ENCODE measurements at regions not wholly inside any gene's neighbourhood (a gene's known extent, or its start where the extent isn't known, plus 50 kb on each side); places are given as distances from the start of the nearest gene placed in this dataset.

GRCh38 chr13:76641056-76641455, 245.1 kb downstream of the KCTD12 start:
- no peak for DNase-seq
- POLR2A ChIA-PET = no interaction called here
- H3K4me1 Mint-ChIP-seq = no peaks in the 10 kb centered on the region
- ATAC-seq (ENCODE audit: low read depth) = no peak
- H3K27ac Mint-ChIP-seq = no peak overlapping the region
- H3K36me3 Mint-ChIP-seq = no peaks in the 10 kb centered on the region
- H3K27me3 Mint-ChIP-seq = no peaks in the 10 kb centered on the region
- no peaks in the 10 kb centered on the region for H3K9me3 Mint-ChIP-seq
- no peak overlapping the region for H3K4me3 Mint-ChIP-seq

DNA sequence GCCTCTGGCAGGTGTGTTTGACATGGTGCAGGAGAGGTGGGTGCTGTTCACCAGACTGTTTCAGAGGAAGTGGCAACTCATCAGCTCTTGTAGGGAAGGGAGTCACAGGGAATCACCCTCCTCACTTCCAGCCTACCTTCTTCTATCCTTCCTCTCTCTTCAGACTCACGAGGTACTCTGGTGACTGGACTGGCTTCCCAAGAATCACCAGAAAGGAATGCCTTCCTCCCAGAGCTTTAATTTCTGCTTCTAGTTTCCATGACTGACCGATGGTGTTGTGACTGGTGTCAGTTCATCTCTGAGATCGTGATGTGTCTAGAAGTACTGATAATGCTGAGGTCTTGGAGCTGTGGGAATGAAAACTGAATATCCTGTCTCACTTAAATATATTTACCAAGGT, 247.3 kb downstream of the KCTD12 start:
- Mint-ChIP-seq H3K4me1 (no peaks in the 10 kb centered on the region), H3K36me3 (no peaks in the 10 kb centered on the region), H3K27me3 (no peaks in the 10 kb centered on the region), H3K4me3 (no peak overlapping the region), H3K9me3 (no peaks in the 10 kb centered on the region), H3K27ac (no peak overlapping the region)
- DNase-seq (no peak), ATAC-seq (ENCODE audit: low read depth) (no peak)
- POLR2A ChIA-PET = no interaction called here

DNA sequence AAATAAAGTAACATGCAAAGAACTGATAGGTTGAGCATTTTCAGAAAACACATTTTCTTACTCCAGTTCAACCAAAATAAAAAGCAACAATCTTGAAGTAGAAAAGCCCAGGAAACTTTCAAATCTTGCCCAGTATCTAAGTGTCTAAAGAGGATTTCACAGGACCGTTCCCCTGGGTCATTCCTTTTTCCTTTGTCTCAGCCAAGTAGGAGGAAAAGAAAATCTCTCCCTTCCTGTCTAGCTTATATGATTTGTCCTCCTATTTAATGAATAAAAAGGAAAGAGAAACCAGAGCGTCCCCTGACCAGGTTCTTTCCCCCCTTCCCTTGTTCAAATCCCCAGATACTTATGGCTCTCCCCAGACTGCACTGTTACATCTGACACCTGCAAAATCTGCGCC, 248.0 kb downstream of the KCTD12 start:
- Mint-ChIP-seq H3K4me3 (no peak overlapping the region), H3K27ac (no peak overlapping the region), H3K9me3 (no peaks in the 10 kb centered on the region), H3K36me3 (no peaks in the 10 kb centered on the region), H3K4me1 (no peaks in the 10 kb centered on the region), H3K27me3 (no peaks in the 10 kb centered on the region)
- DNase-seq (no peak), ATAC-seq (ENCODE audit: low read depth) (no peak)
- POLR2A ChIA-PET = no interaction called here

DNA sequence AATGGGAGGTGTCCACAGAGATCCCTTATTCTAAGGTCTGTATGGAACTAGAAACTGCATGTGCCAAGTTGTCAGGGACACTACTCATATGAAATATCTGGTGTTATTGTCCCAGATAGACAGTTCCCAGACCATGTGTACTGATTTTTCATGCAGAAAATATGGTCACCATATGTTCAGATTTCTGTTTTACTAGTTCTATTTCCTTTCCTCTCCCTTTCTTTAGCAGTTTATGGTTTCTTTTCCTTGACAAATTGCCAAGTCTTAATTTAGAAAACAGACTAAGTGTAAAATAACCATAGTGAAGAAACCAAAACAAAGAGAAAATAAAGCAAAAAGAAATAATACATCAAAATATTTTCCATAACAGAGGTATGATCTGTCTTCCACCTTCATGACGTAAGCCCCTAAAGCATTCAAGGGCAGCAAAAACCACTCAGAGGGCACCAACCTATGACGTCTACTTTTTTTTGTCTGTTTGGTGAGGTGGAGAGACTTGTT, 248.5 kb downstream of the KCTD12 start:
- DNase-seq (no peak), ATAC-seq (ENCODE audit: low read depth) (no peak)
- Mint-ChIP-seq H3K27me3 (no peaks in the 10 kb centered on the region), H3K36me3 (no peaks in the 10 kb centered on the region), H3K4me3 (no peak overlapping the region), H3K27ac (no peak overlapping the region), H3K9me3 (no peaks in the 10 kb centered on the region), H3K4me1 (no peaks in the 10 kb centered on the region)
- POLR2A ChIA-PET = no interaction called here

- ATAC-seq (ENCODE audit: low read depth) (no peak), DNase-seq (no peak)
- no peaks in the 10 kb centered on the region for H3K4me1 Mint-ChIP-seq
- no peaks in the 10 kb centered on the region for H3K36me3 Mint-ChIP-seq
- POLR2A ChIA-PET = no interaction called here
- H3K27me3 Mint-ChIP-seq = no peaks in the 10 kb centered on the region
- H3K27ac Mint-ChIP-seq = no peak overlapping the region
- H3K9me3 Mint-ChIP-seq = no peaks in the 10 kb centered on the region
- H3K4me3 Mint-ChIP-seq = no peak overlapping the region
Measured at GRCh38 chr13:76636829-76637228, 249.4 kb downstream of the KCTD12 start.

DNA sequence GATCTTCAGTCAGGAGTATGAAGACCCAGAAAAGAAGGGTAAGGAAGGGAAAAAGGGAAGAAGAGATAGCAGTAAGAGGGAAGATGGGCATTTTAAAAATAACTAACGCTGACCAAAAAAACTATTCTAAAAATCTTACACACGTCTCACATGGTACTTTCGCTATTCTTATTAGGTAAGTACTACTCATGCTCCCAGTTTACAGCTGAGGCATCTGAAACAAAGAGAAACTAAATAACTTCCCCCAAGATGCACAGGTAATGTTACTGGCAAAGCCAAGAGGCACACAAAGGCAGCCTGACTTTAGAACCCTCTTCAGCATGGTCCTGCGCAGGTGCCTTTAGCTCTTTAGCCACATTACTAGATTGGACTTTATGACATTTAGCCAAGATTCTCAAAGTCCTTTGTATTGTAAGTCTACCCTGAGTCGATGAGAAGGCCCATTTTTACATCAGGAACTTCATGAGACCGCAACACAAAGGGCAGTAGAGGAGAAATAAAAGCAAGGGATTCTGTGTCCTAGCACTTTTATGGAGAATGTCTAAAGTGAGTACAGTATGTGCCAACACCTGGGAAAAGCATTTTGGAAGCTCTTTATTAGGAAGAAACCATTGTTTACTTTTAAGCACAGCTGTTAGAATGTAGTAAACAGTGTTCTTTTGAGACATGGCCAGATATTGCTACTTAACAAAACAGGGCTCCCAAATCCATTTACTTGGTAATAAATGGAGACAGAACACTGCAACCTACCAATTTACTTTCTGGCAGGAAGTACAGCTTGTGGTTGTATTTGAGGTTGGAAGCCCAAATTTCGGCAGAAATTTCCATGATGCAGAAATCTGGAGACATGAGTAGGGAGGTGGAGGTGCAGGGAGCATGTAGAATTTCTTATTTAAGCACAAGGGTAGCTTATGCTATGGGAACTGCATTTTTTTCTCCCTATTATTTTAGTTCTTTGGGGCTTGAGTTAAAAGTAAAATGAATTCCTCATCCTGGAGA, 250.7 kb downstream of the KCTD12 start:
- Mint-ChIP-seq H3K36me3 (no peaks in the 10 kb centered on the region), H3K9me3 (no peaks in the 10 kb centered on the region), H3K4me3 (no peak overlapping the region), H3K27me3 (no peaks in the 10 kb centered on the region), H3K4me1 (no peaks in the 10 kb centered on the region), H3K27ac (no peak overlapping the region)
- no peak for ATAC-seq (ENCODE audit: low read depth)
- POLR2A ChIA-PET = no interaction called here
- DNase-seq = no peak

- Mint-ChIP-seq H3K27me3 (no peaks in the 10 kb centered on the region), H3K4me3 (no peak overlapping the region), H3K4me1 (no peaks in the 10 kb centered on the region), H3K27ac (no peak overlapping the region), H3K9me3 (no peaks in the 10 kb centered on the region), H3K36me3 (no peaks in the 10 kb centered on the region)
- ATAC-seq (ENCODE audit: low read depth) = no peak
- DNase-seq = no peak
- POLR2A ChIA-PET = no interaction called here
Measured at GRCh38 chr13:76634431-76635191, 251.6 kb downstream of the KCTD12 start.

DNA sequence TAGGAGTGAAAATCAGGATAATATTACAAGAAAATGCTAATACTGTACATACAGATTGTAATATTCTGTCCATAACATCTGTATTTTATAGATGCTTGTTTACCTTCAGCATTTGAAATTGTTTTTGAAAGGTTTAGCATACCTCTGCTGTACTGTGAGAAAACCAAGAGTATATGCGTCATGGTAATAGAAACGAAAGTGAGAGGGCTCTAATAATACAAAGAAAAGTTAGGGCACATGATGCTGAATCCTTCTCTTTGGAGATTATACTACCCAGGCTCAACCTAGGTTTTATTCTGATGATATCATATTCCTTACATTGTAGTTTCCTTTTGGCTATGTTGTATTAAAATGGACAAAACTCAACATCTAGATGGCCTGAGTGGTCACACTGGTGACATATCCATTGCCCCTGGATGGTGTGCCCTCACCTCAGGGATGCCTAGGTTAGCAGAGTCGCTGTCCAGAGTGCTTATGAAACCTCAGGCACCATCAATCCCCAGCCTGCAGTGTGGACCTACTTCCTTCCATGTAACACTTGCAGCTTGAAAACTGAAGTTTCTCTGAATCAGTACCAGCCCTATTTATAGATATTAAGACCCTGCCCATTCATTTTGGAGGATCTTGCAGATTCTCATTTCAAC, 253.7 kb downstream of the KCTD12 start:
- no peaks in the 10 kb centered on the region for H3K4me1 Mint-ChIP-seq

DNA sequence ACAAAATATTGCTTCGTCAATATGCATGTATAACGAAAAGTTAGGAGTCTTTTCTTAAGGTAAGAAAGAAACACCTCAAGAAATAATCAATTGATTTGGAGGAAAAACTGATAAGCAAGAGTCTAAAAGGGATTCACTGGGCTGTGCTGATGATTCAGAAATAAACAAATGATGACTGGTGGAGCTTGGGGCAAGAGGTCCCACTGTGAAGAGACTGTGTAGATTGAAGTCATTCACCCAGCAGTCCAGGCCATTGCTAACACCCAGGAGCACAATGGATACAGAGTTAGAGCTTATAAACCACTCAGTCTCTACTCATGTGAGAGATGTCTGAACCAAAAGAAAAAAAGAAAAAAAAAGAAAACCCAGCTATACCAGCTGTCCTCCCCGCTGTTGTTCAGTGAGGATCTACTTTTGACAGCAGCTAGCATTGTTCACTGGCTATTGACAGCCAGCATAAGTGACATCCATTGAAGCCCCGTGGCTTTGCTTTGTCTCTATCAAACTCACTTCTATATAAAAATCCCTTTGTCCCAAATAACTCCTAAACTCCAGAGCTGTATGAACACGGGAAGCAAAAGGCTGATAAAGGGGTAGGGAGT, 255.5 kb downstream of the KCTD12 start:
- ATAC-seq (ENCODE audit: low read depth) = no peak
- H3K9me3 Mint-ChIP-seq = no peaks in the 10 kb centered on the region
- no peak for DNase-seq
- H3K4me3 Mint-ChIP-seq = no peak overlapping the region
- POLR2A ChIA-PET = no interaction called here
- peaks cover 3% of the 10 kb centered on the region for H3K27me3 Mint-ChIP-seq
- no peaks in the 10 kb centered on the region for H3K36me3 Mint-ChIP-seq
- no peak overlapping the region for H3K27ac Mint-ChIP-seq
- H3K4me1 Mint-ChIP-seq = no peaks in the 10 kb centered on the region

More for the DNA sequence above, 253.7 kb downstream of the KCTD12 start:
- POLR2A ChIA-PET = no interaction called here
- Mint-ChIP-seq H3K9me3 (no peaks in the 10 kb centered on the region), H3K27ac (no peak overlapping the region), H3K4me3 (no peak overlapping the region), H3K36me3 (no peaks in the 10 kb centered on the region), H3K27me3 (no peaks in the 10 kb centered on the region)
- DNase-seq = no peak
- ATAC-seq (ENCODE audit: low read depth) = no peak

GRCh38 chr13:76622315-76623040, 263.7 kb downstream of the KCTD12 start:
- Mint-ChIP-seq H3K4me1 (no peaks in the 10 kb centered on the region), H3K9me3 (no peaks in the 10 kb centered on the region), H3K27ac (no peak overlapping the region)

DNA sequence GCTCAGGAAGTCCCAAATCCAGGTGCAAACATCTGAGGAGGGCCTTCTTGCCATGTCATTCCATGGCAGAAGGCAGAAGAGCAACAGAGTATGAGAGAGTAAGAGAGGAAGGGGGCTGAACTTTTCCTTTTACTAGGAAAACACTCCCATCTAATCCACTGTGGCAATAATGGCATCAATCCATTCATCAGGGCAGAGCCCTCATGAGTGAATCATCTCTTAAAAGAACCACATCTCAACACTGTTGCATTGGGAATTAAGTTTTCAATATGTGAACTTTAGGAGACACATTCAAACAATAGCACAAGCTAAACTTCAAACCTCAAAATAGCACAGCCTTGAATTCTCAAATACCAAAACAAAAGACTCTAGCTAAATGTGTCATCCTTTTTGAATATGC, 264.5 kb downstream of the KCTD12 start:
- no peak for ATAC-seq (ENCODE audit: low read depth)
- DNase-seq = no peak
- H3K9me3 Mint-ChIP-seq = no peaks in the 10 kb centered on the region
- H3K36me3 Mint-ChIP-seq = no peaks in the 10 kb centered on the region
- no peaks in the 10 kb centered on the region for H3K4me1 Mint-ChIP-seq
- H3K4me3 Mint-ChIP-seq = no peak overlapping the region
- H3K27ac Mint-ChIP-seq = no peak overlapping the region
- POLR2A ChIA-PET = no interaction called here
- peaks cover 19% of the 10 kb centered on the region for H3K27me3 Mint-ChIP-seq

More at GRCh38 chr13:76622315-76623040, 263.7 kb downstream of the KCTD12 start:
- POLR2A ChIA-PET = no interaction called here
- DNase-seq (no peak), ATAC-seq (ENCODE audit: low read depth) (no peak)
- no peak overlapping the region for H3K4me3 Mint-ChIP-seq
- no peaks in the 10 kb centered on the region for H3K36me3 Mint-ChIP-seq
- peaks cover 19% of the 10 kb centered on the region for H3K27me3 Mint-ChIP-seq

GRCh38 chr13:76620036-76620435, 266.2 kb downstream of the KCTD12 start:
- Mint-ChIP-seq H3K36me3 (no peaks in the 10 kb centered on the region), H3K27me3 (peaks cover 17% of the 10 kb centered on the region), H3K4me3 (no peak overlapping the region), H3K4me1 (no peaks in the 10 kb centered on the region), H3K9me3 (no peaks in the 10 kb centered on the region), H3K27ac (no peak overlapping the region)
- POLR2A ChIA-PET = no interaction called here
- ATAC-seq (ENCODE audit: low read depth) = no peak
- no peak for DNase-seq

DNA sequence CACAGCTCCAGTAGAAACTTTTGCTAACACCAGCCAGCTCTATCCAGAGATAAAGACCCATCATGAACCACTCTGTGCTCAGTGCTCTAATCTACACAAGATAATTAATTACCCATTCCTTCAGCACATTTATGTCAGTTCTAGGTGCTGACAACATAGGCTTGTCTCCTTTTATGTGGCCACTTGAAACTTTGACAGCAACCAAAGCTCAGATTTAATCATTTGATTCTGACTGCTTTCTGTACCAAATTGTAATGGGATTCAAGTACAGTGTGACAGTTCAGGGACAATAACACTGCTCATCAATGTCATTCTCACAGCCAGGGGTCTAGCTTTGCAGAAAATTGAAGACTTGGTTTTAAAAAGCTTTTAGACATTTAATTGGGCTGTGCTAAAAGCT, 266.6 kb downstream of the KCTD12 start:
- POLR2A ChIA-PET = no interaction called here
- no peak for ATAC-seq (ENCODE audit: low read depth)

More for the DNA sequence above, 266.6 kb downstream of the KCTD12 start:
- no peaks in the 10 kb centered on the region for H3K4me1 Mint-ChIP-seq
- DNase-seq = no peak
- no peak overlapping the region for H3K27ac Mint-ChIP-seq
- H3K27me3 Mint-ChIP-seq = peaks cover 17% of the 10 kb centered on the region
- no peaks in the 10 kb centered on the region for H3K36me3 Mint-ChIP-seq
- no peak overlapping the region for H3K4me3 Mint-ChIP-seq
- no peaks in the 10 kb centered on the region for H3K9me3 Mint-ChIP-seq

All from activated naive CD8-positive, alpha-beta T cell treated with anti-CD3 and anti-CD28 coated beads, Interleukin-2, amount 10 ng/mL, durations not matched to agents 7 days and 5 days (primary cell).